ENCODE measurements at regions not wholly inside any gene's neighbourhood (a gene's known extent, or its start where the extent isn't known, plus 50 kb on each side); places are given as distances from the start of the nearest gene placed in this dataset.
"Not testable (repeated sequence)": the region's sequence is repeated elsewhere in the genome, so short reads cannot be mapped to it uniquely, and the experiment has no call there.

DNA sequence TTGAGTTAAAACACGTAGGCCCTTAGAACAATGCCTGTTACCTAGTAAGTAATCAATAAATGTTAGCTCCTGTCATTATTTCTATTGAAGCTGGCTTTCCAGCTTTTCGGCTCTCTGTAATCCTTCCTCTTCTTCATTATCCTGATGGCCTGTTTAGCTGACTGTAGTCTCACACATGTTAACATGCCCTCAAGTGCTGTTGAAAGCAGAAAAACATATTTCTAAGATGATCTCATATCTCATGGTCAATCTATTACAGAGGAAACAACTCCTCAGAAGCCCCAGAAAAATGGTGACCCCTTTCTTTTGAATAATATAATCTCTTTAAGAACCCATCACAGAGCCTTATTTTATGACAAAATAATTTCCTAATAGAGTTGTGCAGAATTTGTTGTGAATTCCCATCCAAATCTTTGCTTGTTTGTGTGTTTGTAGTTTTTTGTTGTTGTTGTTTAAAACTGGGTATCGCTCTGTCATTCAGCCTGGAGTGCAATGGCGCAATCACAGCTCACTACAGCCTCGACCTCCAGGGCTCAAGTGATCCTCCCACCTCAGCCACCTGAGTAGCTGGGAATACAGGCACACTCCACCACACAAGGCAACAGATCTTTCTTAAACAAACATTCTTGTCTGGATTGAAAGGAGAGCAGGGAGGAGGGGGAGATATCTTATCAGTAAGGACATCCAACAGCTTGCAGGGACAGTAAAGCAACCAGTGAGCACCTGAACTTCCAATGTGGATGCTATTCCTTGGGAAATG, 242.5 kb upstream of the CAND1 start:
- DNase-seq (ENCODE audit: low spot score) (no peak), ATAC-seq (no peak)

DNA sequence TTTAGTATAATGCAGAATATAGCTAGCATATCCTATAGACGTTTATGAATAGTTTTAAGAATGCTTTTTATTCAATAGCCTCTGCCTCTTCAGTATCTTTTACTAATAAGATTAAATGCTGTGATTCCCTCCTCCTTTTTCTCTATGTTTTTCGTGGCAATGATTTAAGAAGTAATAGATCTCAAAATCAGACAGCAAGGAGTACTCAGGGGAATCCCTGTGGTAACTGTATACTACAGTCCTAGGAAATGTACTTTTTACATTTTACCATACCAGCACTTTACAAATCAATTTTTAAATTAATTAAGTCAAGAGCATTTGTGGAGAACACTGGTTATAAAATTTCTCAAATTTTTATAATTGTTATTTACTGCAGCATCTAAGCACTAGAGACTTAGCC, 240.6 kb upstream of the CAND1 start:
- no peak for ATAC-seq

DNA sequence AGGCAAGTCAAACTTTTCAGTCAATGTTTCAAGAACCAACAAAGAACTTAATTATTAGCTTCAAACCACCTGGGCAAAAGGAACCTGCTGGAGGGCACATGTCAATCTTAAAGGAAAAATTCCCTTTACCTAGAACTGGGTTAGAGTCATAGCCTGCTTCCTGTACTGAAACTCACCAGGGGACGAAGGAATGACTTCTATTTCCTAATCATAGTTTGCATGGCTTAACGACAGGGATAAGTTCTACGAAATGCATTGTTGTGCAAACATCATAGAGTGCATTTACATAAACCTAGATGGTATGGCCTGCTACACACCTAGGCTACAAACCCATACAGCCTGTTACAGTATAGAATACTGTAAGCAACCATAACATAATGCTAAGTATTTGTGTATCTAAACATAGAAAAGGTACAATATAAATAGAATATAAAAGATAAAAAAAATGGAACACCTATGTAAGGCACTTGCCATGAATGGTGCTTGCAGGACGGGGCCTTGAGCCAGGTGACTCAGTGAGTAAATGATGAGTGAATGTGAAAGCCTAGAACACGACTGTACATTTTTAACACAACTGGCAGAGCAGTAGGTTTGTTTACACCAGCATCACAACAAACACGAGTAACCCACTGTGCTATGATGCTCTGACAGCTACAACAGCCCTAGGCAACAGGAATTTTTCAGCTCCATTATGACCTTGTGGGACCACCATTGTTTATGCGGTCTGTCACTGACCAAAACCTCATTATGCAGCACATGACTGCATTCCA, 234.9 kb upstream of the CAND1 start:
- no peak for DNase-seq (ENCODE audit: low spot score)

More for the DNA sequence above, 240.6 kb upstream of the CAND1 start:
- no peak for DNase-seq (ENCODE audit: low spot score)

DNA sequence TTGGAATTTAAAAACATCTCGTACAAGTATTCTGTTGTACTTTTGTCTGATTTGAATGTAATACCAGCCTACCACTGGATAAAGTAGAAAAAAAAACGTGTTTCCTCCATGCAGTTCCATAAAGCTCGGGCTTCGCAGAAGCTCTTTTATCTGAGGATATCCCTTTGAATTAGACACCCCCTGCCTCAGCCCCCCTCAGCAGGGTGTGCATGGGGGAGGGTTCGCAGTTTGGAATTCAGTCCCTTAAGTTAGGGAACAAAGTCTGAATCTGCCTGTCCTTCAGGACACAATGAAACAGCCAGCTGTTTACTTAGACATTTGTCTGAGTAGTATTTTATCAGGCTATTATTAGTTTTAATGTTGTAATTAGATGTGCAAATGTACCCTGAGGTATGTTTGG, 234.0 kb upstream of the CAND1 start:
- ATAC-seq (no peak), DNase-seq (ENCODE audit: low spot score) (no peak)

More for the DNA sequence above, 234.9 kb upstream of the CAND1 start:
- ATAC-seq: no peak

DNA sequence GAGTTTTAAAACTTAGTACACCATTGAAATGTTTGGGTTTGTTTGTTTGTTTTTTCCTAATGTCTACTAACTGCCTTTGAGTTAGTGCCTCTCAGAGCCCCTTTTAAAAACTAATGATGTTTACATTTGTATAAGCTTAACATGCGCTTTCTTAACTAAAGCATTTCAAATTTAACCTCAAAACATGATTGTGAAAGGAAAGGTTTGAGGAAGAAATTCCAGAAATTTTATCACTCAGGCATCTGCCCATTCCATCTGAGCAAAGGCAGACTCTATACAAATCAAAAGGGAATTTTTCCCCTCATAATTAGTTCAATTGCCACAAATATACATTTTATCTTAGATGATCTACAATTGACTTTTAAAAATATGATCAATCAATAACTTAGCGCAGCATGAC, 230.7 kb upstream of the CAND1 start:
- DNase-seq (ENCODE audit: low spot score): no peak
- no peak for ATAC-seq

DNA sequence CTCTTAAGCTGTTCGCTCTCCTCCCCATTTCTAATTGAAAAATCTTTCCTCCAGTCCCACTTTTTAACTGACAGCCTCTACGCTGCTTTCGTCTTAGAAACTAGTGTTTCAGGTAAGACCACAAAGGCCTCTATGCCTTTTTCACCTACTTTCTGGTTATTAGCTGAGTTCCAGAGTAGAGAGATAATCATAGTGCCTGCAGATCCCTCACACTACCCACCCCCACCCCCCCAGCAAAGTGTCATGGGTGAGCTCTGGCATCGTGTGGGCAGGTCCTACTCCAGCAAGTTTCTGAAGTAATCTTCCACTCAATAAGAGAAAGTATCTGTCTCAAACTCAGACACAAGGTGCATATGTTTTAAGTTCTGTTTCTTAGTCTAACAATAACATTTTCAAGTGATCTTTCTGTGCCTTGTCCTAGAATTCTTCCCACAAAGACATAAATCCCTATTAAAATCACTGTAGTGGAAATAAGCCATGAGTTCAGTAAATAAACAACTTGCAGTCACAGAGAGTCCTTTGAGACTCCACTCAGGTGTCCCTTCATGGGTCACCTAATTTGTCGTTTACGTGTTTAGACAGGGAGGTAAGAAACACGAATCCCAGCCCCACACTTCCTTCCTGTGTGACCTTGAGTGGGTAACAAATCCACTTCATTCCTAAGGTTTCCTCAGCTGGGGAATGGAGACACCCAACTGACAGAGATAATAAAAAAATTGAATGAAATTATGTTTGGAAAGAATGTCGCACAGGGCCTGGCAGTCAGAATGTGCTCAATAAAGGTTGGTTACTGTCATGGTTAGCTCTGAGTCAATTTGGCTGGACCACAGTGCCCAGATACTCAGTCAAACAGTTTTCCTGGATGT, 228.9 kb upstream of the CAND1 start:
- ATAC-seq: no peak
- DNase-seq (ENCODE audit: low spot score): no peak

DNA sequence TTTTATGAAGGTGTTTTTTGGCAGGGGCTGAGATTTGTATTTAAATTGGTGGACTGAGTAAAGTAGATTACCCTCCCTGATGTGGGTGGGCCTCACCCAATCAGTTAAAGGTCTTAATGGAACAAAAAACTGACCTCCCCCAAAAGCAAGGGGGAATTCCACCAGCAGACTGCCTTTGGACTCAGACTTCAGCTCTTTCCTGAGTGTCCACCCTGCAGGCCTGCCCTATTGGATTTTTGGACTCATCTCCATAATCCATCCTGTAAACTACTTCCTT, 228.4 kb upstream of the CAND1 start:
- DNase-seq (ENCODE audit: low spot score) (no peak), ATAC-seq (no peak)

DNA sequence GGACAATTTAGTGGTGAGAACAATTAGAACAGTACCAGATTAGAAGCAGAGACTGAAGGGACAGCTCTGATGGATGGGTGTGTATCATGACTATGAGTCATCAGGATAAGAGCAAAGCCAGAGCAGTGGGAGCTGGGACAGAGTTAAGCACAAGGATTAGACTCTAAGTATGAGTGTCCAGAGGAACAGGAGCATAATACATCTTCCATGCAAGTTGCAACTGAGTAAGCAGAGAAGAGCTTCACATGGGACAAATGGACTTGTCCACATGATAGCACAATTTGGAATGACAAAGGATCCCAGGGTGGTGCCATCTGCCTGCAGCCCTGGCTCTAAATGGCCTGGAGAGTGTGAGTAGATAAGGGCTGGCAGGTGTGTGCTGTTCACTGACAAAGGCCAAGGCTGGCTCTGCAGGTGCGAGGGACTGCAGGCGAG, 226.4 kb upstream of the CAND1 start:
- ATAC-seq: no peak
- no peak for DNase-seq (ENCODE audit: low spot score)

DNA sequence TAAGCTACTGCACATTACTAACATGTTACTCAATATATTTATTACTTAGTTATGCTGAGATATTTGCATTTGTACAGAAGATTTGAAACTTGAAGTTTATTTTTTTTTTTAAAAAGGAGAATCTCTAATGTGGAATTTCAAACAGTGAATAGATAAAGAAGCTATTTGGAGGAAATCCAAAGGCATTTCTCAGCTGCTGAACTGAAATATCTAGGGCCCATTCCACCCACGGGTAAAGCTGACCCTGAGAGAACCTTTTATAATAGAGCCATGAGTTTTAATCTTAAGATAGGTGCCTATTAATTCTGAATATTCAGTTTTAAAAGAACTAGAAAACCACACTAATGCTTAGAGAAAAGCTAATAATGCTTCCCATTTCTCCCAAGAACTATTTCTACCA, 225.4 kb upstream of the CAND1 start:
- DNase-seq (ENCODE audit: low spot score): no peak
- ATAC-seq: no peak

DNA sequence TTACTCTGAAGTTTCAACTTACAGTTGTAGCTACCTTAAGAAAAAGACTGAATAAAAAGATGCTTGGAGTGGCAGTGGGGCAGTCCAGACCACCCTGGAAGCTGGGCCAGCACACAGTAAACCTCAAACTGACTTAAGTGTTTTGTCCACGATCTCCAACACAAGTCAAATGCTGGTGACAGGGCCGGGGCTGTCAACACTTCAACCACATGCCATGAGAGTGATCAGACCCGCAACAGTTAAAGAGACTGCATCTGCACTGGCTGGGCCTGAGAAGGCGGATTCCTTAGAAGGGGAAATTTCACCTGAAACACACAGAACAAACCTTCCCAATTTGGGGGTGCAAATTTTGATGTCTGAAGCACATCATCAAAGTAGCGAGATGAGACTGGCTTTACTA, 223.5 kb upstream of the CAND1 start:
- DNase-seq (ENCODE audit: low spot score) (no peak), ATAC-seq (no peak)

DNA sequence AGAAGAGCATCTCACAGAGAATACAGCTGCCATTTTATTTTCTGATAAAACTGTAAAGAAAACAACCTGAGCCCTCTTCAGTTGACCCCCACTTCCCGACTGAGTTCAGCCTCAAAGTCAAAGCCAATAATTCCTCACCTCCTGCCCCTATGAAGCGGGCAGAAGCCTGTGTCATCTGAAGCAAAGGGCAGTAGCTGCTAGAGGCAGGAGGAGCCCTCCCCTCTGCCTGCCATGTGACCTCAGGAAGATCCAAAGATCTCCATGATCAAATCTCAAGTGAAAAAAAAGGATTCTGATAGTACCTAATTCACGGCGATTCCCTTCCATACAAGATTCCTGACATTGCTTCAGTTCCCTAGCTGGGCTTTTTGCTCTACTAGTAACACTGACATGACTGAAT, 223.1 kb upstream of the CAND1 start:
- DNase-seq (ENCODE audit: low spot score) (no peak), ATAC-seq (no peak)

DNA sequence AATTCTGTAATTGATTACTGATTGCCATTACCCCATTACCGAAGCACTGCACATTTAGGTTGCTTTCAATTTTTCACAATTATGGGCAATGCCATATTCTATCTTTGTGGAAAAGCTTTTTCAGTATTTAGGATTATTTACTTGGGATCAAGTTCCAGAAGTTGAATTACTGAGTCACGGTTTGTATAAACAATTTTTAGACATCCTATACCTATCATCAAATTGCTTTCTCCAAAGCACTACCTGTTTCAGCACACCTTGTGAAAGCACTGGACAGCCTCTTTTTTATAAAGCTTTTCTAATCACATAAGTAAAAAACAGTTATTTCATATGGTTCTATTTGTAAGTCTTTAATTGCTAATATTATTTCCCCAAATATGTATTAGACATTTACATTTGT, 221.5 kb upstream of the CAND1 start:
- DNase-seq (ENCODE audit: low spot score): no peak
- ATAC-seq: no peak

DNA sequence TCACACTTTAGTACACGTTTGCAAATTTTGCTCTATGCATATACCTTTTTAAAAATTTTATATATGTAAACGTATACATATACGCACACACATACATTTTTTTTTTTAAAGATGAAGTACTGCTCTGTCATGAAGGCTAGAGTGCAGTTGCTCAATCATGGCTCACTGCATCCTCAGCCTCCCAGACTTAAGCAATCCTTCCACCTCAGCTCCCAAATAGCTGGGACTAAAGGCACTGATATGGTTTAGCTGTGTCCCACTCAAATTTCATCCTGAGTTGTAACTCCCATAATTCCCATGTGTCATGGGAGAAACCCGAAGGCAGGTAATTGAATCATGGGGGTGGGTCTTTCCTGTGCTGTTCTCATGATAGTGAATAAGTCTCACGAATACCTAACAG, 220.8 kb upstream of the CAND1 start:
- no peak for DNase-seq (ENCODE audit: low spot score)
- ATAC-seq: no peak

DNA sequence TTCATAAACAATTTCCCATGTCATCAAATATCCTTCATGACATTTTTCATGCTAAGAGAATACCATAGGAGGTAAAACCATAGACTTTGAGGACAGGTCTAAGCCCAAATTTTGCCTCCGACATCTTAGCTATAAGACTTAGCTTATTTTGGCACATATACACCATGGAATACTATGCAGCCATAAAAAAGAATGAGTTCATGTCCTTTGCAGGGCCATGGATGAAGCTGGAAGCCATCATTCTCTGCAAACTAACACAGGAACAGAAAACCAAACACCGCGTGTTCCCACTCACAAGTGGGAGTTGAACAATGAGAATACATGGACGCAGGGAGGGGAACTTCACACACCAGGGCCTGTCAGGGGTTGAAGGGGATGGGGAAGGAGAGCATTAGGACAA, 220.0 kb upstream of the CAND1 start:
- not testable (repeated sequence) for DNase-seq (ENCODE audit: low spot score); ATAC-seq

DNA sequence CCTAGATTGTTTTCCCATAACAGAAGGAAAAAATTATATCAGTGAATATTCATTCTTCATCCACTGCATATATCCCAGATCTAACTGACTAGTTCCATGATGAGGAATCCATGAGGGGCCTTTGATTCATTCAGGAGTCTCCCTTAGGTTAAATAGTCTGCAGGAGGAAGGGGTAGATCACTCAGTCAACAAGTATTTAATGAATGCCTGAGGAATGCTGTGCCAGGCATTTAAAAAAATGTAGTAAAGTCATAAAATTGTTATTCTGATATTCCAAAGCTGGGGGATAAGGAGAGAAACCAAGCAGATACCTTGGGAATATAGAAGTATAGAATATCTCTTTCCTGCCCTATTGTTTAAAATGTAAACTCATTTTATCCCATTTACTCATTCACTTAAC, 216.2 kb upstream of the CAND1 start:
- no peak for DNase-seq (ENCODE audit: low spot score)
- no peak for ATAC-seq

DNA sequence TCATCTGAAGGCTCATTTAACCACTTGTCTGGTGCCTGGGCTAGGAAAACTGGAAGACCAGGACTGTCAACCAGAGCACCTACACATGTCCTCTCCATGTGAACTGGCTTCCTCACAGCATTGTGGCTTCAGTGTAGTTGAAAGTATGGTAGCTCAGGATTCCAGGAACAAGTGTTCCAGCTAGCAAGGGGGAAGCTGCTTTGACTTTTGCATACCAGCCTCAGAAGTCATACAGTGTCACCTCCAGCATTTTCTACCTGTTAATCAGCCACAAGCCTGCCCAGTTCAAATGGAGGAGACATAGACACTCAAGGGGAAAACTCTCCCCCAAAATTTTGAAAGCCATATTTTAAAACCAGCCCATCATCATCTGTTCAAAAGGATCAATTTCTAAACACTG, 212.8 kb upstream of the CAND1 start:
- ATAC-seq: no peak
- no peak for DNase-seq (ENCODE audit: low spot score)

DNA sequence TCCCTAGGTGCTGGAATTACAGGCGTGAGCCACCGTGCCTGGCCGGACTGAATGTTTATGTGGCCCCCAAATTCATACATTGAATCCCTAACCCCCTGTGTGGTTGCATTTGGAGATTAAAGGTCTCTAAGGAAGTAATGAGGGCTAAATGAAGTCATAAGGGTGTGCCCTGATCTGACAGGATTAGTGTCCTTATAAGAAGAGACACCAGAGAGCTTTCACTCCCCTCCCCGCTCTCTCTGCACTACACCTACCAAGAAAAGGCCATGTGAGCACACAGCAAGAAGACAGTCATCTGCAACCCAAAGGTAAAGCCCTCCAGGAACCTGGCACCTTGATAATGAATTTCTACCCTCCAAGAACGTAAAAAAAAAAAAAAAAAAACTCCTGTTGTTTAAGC, 212.1 kb upstream of the CAND1 start:
- DNase-seq (ENCODE audit: low spot score) (no peak), ATAC-seq (no peak)

DNA sequence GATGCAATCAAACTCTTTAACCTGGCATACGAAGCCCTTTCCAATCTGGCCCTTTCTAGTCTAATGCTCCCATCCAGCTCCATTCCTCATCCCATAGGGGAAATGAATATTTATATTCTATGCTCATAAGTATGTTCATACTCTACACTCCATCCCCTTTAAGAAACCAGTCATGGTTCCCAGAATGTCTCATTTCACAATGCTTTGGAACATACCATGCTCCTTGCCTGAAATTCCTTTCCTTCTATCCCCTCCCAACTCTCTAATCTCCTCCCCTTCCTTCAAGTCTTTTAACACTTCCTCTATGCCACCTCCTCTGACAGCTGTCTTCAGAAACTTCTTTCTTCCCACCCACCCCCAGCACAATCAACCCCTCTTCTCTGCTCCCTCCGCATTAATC, 207.0 kb upstream of the CAND1 start:
- DNase-seq (ENCODE audit: low spot score): no peak

DNA sequence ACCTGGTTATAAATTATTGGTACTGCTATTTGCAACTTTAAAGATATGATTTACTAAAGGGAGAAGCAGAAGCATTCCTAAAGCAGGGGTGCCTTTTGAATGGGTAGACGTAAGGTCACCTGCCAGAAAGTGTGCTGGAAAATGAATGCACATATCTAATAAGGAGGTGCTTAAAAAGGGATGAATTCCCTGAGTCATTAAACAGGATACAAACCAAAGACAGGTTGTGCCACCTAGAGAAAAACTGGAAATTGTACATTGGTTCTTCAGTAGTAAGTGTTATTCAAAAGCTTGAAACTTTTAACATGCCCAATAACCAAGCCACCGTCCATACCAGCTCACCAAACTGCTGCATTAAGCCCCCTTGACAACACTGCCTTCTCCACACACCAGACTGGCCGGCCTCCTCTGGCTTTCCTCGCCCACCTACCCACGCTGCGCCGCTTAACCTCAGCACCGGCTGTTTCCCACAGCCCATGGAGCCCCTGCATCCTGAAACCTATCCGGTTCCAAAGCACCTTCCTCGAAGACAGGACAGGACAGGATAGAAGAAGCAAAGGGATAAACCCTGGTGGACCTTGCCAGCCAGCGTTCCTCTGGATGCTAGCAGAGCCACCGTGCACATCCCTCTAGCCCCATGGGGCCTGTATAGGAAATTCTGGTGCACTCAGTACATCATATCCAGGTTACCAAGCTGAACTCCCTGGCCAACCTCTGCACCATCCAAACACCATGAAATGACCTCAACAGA, 201.5 kb upstream of the CAND1 start:
- DNase-seq (ENCODE audit: low spot score) (no peak), ATAC-seq (no peak)

More for the DNA sequence above, 207.0 kb upstream of the CAND1 start:
- no peak for ATAC-seq

DNA sequence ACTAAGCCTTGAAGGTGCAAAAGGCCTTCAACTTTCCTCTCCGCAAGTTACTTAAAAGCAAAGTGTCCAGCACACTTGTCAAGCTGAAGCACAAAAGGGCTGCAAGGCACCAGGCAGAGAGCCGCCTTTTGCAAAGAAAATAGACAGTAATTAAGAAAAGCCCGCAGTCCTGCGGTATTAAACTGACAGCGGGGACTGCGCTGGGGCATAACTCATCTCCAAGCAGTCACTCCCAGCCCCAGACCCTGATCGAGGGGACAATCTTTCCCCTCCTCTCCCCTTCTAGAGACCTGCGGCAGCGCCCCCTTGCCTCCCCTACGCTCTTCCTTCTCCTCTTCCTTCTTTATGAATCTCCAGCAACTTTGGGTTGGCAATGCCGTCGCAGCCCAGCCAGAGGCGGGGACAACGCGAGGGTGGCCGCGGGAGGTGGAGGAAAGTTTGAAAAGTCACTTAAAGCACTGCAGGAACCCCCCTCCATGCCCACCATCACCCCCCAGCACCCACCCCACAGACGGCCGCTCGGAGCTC, 200.9 kb upstream of the CAND1 start:
- no peak for ATAC-seq

More for the DNA sequence above, 200.9 kb upstream of the CAND1 start:
- no peak for DNase-seq (ENCODE audit: low spot score)
